MM.1S (cell line): ENCODE measurements at regions not wholly inside any gene's neighbourhood (a gene's known extent, or its start where the extent isn't known, plus 50 kb on each side); places are given as distances from the start of the nearest gene placed in this dataset.

ENCODE experiments used
- CTCF ChIP-seq: fragments of 300-600 bp; sonication (generic); IDR thresholded peaks from 2 replicates; pipeline ENCODE4 v1.5.1; 2016; ENCODE audit warnings: antibody characterized with exemption, low read length, mixed read lengths
- EZH2 ChIP-seq: fragments of 300-600 bp; sonication (generic); optimal IDR thresholded peaks from 2 replicates; pipeline ENCODE3; 2017; ENCODE audit warnings: low read depth, mild to moderate bottlenecking, antibody characterized with exemption, low read length, mixed read lengths
- EZH2phosphoT487 ChIP-seq: fragments of 300-600 bp; sonication (generic); IDR thresholded peaks from 2 replicates; pipeline ENCODE4 v1.6.1; 2018; ENCODE audit warnings: antibody characterized with exemption, low read length

GRCh38 chr5:56476487-56476856 is 243.3 kb upstream of the ANKRD55 start:
- TF ChIP-seq CTCF (no peak), EZH2 (no peak), EZH2phosphoT487 (no peak)
